ENCODE measurements at regions not wholly inside any gene's neighbourhood (a gene's known extent, or its start where the extent isn't known, plus 50 kb on each side); places are given as distances from the start of the nearest gene placed in this dataset.

DNA sequence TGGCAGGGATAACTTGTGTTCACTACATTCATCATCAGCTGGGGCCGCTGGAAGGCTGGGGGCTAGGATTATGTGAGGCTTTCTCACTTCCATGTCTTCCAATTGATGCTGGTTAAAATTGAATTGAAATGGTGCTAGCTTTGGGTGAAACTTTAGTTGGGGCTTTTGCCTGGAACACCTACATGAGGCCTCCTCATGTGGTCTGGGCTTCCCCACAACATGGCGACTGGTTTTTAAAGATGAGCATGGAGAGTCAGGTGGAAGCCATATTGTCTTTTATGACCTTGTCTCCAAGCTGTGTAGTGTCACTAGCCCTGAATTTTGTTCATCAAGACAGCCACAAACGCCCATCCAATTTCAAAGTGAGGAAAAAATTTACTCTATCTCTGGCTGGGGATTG lies 1033.9 kb downstream of the TYW1 start:
- no peak for TF ChIP-seq EZH2 (IDR thresholded peaks at IDR 0.05; ENCODE audit: low read depth, unreplicated experiment)
- TF ChIP-seq, protein P1, sequence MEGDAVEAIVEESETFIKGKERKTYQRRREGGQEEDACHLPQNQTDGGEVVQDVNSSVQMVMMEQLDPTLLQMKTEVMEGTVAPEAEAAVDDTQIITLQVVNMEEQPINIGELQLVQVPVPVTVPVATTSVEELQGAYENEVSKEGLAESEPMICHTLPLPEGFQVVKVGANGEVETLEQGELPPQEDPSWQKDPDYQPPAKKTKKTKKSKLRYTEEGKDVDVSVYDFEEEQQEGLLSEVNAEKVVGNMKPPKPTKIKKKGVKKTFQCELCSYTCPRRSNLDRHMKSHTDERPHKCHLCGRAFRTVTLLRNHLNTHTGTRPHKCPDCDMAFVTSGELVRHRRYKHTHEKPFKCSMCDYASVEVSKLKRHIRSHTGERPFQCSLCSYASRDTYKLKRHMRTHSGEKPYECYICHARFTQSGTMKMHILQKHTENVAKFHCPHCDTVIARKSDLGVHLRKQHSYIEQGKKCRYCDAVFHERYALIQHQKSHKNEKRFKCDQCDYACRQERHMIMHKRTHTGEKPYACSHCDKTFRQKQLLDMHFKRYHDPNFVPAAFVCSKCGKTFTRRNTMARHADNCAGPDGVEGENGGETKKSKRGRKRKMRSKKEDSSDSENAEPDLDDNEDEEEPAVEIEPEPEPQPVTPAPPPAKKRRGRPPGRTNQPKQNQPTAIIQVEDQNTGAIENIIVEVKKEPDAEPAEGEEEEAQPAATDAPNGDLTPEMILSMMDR (conservative IDR thresholded peaks at IDR 0.05; ENCODE audit: low read depth in 2 of 2), result no peak
- no peak for TF ChIP-seq POLR2AphosphoS5 (IDR thresholded peaks at IDR 0.05; ENCODE audit: low read depth)
- TF ChIP-seq, protein P2, sequence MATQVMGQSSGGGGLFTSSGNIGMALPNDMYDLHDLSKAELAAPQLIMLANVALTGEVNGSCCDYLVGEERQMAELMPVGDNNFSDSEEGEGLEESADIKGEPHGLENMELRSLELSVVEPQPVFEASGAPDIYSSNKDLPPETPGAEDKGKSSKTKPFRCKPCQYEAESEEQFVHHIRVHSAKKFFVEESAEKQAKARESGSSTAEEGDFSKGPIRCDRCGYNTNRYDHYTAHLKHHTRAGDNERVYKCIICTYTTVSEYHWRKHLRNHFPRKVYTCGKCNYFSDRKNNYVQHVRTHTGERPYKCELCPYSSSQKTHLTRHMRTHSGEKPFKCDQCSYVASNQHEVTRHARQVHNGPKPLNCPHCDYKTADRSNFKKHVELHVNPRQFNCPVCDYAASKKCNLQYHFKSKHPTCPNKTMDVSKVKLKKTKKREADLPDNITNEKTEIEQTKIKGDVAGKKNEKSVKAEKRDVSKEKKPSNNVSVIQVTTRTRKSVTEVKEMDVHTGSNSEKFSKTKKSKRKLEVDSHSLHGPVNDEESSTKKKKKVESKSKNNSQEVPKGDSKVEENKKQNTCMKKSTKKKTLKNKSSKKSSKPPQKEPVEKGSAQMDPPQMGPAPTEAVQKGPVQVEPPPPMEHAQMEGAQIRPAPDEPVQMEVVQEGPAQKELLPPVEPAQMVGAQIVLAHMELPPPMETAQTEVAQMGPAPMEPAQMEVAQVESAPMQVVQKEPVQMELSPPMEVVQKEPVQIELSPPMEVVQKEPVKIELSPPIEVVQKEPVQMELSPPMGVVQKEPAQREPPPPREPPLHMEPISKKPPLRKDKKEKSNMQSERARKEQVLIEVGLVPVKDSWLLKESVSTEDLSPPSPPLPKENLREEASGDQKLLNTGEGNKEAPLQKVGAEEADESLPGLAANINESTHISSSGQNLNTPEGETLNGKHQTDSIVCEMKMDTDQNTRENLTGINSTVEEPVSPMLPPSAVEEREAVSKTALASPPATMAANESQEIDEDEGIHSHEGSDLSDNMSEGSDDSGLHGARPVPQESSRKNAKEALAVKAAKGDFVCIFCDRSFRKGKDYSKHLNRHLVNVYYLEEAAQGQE (IDR thresholded peaks at IDR 0.05; ENCODE audit: unreplicated experiment), result no peak
- TF ChIP-seq, protein P3, sequence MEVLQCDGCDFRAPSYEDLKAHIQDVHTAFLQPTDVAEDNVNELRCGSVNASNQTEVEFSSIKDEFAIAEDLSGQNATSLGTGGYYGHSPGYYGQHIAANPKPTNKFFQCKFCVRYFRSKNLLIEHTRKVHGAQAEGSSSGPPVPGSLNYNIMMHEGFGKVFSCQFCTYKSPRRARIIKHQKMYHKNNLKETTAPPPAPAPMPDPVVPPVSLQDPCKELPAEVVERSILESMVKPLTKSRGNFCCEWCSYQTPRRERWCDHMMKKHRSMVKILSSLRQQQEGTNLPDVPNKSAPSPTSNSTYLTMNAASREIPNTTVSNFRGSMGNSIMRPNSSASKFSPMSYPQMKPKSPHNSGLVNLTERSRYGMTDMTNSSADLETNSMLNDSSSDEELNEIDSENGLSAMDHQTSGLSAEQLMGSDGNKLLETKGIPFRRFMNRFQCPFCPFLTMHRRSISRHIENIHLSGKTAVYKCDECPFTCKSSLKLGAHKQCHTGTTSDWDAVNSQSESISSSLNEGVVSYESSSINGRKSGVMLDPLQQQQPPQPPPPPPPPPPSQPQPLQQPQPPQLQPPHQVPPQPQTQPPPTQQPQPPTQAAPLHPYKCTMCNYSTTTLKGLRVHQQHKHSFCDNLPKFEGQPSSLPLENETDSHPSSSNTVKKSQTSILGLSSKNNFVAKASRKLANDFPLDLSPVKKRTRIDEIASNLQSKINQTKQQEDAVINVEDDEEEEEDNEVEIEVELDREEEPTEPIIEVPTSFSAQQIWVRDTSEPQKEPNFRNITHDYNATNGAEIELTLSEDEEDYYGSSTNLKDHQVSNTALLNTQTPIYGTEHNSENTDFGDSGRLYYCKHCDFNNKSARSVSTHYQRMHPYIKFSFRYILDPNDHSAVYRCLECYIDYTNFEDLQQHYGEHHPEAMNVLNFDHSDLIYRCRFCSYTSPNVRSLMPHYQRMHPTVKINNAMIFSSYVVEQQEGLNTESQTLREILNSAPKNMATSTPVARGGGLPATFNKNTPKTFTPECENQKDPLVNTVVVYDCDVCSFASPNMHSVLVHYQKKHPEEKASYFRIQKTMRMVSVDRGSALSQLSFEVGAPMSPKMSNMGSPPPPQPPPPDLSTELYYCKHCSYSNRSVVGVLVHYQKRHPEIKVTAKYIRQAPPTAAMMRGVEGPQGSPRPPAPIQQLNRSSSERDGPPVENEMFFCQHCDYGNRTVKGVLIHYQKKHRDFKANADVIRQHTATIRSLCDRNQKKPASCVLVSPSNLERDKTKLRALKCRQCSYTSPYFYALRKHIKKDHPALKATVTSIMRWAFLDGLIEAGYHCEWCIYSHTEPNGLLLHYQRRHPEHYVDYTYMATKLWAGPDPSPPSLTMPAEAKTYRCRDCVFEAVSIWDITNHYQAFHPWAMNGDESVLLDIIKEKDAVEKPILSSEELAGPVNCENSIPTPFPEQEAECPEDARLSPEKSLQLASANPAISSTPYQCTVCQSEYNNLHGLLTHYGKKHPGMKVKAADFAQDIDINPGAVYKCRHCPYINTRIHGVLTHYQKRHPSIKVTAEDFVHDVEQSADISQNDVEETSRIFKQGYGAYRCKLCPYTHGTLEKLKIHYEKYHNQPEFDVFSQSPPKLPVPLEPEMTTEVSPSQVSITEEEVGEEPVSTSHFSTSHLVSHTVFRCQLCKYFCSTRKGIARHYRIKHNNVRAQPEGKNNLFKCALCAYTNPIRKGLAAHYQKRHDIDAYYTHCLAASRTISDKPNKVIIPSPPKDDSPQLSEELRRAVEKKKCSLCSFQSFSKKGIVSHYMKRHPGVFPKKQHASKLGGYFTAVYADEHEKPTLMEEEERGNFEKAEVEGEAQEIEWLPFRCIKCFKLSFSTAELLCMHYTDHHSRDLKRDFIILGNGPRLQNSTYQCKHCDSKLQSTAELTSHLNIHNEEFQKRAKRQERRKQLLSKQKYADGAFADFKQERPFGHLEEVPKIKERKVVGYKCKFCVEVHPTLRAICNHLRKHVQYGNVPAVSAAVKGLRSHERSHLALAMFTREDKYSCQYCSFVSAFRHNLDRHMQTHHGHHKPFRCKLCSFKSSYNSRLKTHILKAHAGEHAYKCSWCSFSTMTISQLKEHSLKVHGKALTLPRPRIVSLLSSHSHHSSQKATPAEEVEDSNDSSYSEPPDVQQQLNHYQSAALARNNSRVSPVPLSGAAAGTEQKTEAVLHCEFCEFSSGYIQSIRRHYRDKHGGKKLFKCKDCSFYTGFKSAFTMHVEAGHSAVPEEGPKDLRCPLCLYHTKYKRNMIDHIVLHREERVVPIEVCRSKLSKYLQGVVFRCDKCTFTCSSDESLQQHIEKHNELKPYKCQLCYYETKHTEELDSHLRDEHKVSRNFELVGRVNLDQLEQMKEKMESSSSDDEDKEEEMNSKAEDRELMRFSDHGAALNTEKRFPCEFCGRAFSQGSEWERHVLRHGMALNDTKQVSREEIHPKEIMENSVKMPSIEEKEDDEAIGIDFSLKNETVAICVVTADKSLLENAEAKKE (CRISPR knock-in tag; IDR thresholded peaks at IDR 0.05), result no peak
- no peak for TF ChIP-seq EZH2phosphoT487 (IDR thresholded peaks at IDR 0.05; ENCODE audit: unreplicated experiment)
- TF ChIP-seq CREB1 (CRISPR knock-in tag; IDR thresholded peaks at IDR 0.05; ENCODE audit: low read depth), result no peak
- TF ChIP-seq, protein P4, sequence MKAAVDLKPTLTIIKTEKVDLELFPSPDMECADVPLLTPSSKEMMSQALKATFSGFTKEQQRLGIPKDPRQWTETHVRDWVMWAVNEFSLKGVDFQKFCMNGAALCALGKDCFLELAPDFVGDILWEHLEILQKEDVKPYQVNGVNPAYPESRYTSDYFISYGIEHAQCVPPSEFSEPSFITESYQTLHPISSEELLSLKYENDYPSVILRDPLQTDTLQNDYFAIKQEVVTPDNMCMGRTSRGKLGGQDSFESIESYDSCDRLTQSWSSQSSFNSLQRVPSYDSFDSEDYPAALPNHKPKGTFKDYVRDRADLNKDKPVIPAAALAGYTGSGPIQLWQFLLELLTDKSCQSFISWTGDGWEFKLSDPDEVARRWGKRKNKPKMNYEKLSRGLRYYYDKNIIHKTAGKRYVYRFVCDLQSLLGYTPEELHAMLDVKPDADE (IDR thresholded peaks at IDR 0.05), result no peak
- no peak for TF ChIP-seq JUNB (IDR thresholded peaks at IDR 0.05; ENCODE audit: unreplicated experiment)
- TF ChIP-seq ZNF331 (CRISPR knock-in tag; IDR thresholded peaks at IDR 0.05; ENCODE audit: low read depth), result no peak
- no peak for TF ChIP-seq ZNF114 (CRISPR knock-in tag; IDR thresholded peaks at IDR 0.05)
- no peak for TF ChIP-seq STAT1 (IDR thresholded peaks at IDR 0.05; ENCODE audit: unreplicated experiment)
